Muscle layer of colon (tissue), 2 donors: ENCODE measurements at regions not wholly inside any gene's neighbourhood (a gene's known extent, or its start where the extent isn't known, plus 50 kb on each side); places are given as distances from the start of the nearest gene placed in this dataset.

Experiments
- H3K27ac ChIP-seq: one replicate; pipeline ENCODE4 v1.7.0; 2013; ENCODE audit warnings: low read depth, mild to moderate bottlenecking, low read length, moderate library complexity
- H3K27me3 ChIP-seq, 2 donors: one replicate each; pipeline ENCODE4 v1.7.0; 2013; ENCODE audit warnings: low read length in 2 of 2, mild to moderate bottlenecking in 2 of 2; ENCODE audit not compliant: insufficient read depth in 2 of 2, control insufficient read depth in 1 of 2
- H3K36me3 ChIP-seq: one replicate; pipeline ENCODE4 v1.7.0; 2013; ENCODE audit warnings: mild to moderate bottlenecking, low read length; ENCODE audit not compliant: insufficient read depth
- H3K4me1 ChIP-seq: one replicate; pipeline ENCODE4 v1.7.0; 2013; ENCODE audit warnings: mild to moderate bottlenecking, low read length; ENCODE audit not compliant: insufficient read depth
- H3K4me3 ChIP-seq, 2 donors: one replicate each; pipeline ENCODE4 v1.7.0; 2013; ENCODE audit warnings: low read length in 2 of 2, low read depth in 1 of 2, mild to moderate bottlenecking in 1 of 2, moderate library complexity in 1 of 2
- H3K9ac ChIP-seq: one replicate; pipeline ENCODE4 v1.7.0; 2013; ENCODE audit warnings: low read length
- H3K9me3 ChIP-seq: one replicate; pipeline ENCODE4 v1.7.0; 2013; ENCODE audit warnings: mild to moderate bottlenecking, low read length
- donor health status: abdominal sarcoma.
- donor health status: Adenocarcinoma of cecum.

DNA sequence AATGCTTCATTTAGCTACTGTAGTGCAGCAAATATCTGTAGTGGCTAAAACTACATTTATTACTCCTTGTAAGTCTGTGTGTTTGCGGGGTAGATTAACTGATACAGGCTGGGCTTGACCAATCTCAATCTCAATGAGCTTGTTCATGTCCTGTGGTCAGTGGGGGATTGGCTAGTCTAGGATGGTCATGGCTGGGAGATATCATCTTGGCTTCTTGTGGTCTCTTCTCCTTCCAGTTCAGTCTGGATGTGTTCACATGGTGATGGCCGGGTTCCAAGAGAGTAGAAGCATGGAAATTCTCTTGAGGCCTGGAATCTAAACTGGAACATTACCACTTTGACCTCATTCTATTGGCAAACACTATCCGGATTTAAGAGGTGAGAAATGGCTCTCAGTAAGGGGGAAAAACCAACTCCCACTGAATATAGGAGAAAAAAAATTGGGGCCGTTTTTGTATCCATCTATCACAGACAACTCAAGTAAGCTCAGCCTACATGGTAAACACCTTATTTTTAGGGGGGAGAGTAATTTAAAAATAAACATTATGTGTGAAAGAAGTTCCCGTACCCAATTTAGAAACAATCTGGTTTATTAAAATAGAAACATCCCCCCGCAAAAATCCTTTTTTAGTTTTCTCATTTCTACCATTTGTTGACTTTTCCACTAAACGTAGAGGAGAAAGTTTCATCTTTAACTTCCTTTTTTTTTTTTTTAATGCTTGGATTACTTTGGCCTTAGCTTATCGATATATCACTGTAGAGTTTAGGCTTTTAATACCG, 284.9 kb upstream of the TBC1D5 start:
- Histone ChIP-seq H3K36me3 (no peaks in the 10 kb centered on the region), H3K9ac (no peak overlapping the region), H3K4me1 (no peaks in the 10 kb centered on the region), H3K4me3 (no peak overlapping the region), H3K27me3 (no peaks in the 10 kb centered on the region), H3K27ac (no peak overlapping the region), H3K9me3 (no peaks in the 10 kb centered on the region)

DNA sequence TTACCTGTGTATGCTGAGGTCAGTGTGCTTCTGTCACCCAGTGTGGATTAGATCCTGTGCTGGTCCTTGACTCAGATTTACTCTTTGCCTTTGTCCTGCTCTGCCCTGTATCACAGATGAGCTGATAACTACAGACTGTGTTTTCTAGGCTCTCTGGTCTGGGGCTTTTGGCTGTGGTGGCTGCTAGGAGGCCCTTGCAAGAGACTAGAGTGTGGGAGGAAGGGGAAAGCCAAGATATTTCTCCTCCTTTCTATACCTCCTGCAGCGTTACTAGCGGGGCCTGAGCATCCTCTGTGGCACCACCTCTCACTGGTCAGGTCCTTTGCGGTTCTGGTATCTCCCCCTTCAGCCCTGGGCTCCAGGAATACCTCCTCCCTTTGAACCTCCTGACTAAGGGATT, 282.3 kb upstream of the TBC1D5 start:
- H3K4me1 ChIP-seq = no peaks in the 10 kb centered on the region
- H3K27me3 ChIP-seq = no peaks in the 10 kb centered on the region
- H3K27ac ChIP-seq = no peak overlapping the region

DNA sequence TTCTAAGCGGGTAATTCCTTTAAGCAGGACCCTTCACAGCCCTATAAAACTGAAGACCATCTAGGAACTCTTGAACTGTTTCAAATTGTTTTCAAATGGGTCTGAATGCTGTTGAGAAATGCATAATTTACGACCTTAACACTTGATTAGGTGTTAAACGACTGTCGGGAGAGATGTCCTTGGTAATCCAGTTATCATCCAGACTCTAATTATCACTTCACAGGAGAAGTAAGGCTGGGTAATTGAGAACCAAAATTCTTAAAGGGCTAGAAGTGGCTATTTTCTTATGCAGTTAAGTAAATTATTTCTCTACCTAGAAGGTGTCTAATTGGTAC, 276.7 kb upstream of the TBC1D5 start:
- H3K27ac ChIP-seq = no peak overlapping the region
- no peaks in the 10 kb centered on the region for H3K9me3 ChIP-seq
- no peaks in the 10 kb centered on the region for H3K36me3 ChIP-seq
- no peak overlapping the region for H3K4me3 ChIP-seq
- H3K27me3 ChIP-seq = no peaks in the 10 kb centered on the region
- H3K9ac ChIP-seq = no peak overlapping the region
- no peaks in the 10 kb centered on the region for H3K4me1 ChIP-seq

More for the DNA sequence above, 282.3 kb upstream of the TBC1D5 start:
- Histone ChIP-seq H3K9me3 (no peaks in the 10 kb centered on the region), H3K9ac (no peak overlapping the region), H3K4me3 (no peak overlapping the region), H3K36me3 (no peaks in the 10 kb centered on the region)

DNA sequence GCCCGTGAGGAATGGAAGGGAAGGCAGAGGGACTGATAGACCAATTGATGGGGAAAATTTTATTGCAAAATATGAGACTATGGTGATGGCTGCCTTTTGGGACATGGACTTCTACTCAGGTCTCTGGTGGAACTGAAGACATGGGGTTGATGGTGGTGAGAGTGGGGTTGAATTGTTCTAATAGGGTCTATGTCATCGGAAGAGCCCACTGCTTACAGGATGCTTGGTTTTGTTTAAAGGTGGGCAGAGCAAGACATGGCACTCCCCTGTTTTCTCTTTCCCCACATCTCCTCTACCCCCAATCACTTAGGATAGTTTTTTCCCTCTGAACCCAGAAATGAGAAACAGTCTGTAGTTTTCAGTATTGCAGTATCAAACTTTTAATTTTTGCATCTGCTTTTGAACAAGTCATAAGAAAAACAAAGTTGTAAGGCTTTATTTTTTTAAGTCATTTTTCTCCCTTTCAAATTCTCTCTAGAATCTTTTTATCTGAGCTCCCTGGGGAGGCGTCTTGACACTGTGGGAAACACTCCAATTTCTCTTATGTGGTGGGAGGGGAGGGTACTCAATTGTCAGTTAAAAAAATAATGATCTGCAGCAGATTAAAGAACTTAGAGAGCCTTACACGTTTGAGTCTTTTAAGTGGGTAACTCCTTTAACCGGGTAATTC, 276.2 kb upstream of the TBC1D5 start:
- H3K27ac ChIP-seq = no peak overlapping the region
- no peaks in the 10 kb centered on the region for H3K36me3 ChIP-seq
- H3K9me3 ChIP-seq = no peaks in the 10 kb centered on the region
- H3K4me1 ChIP-seq = no peaks in the 10 kb centered on the region
- no peak overlapping the region for H3K9ac ChIP-seq
- H3K4me3 ChIP-seq = no peak overlapping the region
- no peaks in the 10 kb centered on the region for H3K27me3 ChIP-seq

DNA sequence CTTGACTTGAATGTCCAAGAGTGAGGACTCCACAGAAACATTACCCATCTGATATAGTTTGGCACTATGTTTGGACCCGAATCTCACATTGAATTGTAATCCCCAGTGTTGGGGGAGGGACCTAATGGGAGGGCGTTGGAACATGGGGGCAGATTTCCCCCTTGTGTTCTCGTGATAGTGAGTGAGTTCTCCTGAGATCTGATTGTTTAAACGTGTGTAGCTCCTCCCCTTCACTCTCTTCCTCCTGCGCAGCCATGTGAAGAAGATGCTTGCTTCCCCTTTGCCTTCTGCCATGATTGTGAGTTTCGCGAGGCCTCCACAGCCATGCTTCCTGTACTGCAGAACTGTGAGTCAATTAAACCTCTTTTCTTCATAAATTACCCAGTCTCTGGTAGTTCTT, 273.9 kb upstream of the TBC1D5 start:
- H3K4me1 ChIP-seq = no peaks in the 10 kb centered on the region
- H3K9me3 ChIP-seq = no peaks in the 10 kb centered on the region
- no peaks in the 10 kb centered on the region for H3K36me3 ChIP-seq
- no peaks in the 10 kb centered on the region for H3K27me3 ChIP-seq
- no peak overlapping the region for H3K9ac ChIP-seq
- no peak overlapping the region for H3K27ac ChIP-seq
- no peak overlapping the region for H3K4me3 ChIP-seq

DNA sequence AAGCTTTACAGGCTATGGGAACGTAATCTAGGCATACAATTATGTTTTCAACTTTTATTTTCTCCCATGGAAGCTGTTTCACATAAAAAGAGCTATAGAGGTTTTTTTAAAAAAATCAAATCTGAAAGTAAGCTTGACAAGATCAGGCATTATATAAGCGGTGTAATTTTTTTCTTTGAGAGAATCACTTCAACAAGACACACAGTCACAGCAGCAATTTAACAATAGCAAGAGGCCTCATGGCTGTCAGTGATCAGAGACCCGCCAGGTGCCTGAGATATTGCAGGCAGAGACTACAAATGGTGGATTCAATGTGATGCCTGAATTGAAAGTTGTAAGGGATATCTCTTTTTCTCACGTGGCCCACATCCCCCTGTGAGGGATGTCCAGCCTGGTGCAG, 270.5 kb upstream of the TBC1D5 start:
- Histone ChIP-seq H3K36me3 (no peaks in the 10 kb centered on the region), H3K4me1 (no peaks in the 10 kb centered on the region), H3K9ac (no peak overlapping the region), H3K4me3 (no peak overlapping the region), H3K9me3 (no peaks in the 10 kb centered on the region), H3K27ac (no peak overlapping the region), H3K27me3 (no peaks in the 10 kb centered on the region)

DNA sequence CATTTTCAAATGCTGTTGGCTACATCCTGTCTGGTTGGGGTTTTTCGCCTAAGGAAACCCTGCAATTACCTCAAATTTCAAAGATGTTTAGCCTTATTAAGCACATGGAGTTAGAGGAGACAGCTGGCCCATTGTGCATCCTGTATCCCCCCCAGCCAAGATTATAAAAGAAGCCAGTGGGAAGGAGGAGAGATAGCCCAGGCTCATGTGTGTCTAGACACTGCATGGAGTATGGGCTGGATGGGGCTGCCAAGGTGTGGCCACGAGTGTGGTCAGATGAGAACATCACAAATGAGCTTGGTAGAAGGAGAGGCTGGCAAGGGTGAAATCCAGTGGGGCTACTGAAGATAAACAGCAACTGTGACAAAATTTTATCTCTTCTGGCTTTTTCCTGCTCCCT, 270.0 kb upstream of the TBC1D5 start:
- no peak overlapping the region for H3K27ac ChIP-seq
- no peak overlapping the region for H3K9ac ChIP-seq

DNA sequence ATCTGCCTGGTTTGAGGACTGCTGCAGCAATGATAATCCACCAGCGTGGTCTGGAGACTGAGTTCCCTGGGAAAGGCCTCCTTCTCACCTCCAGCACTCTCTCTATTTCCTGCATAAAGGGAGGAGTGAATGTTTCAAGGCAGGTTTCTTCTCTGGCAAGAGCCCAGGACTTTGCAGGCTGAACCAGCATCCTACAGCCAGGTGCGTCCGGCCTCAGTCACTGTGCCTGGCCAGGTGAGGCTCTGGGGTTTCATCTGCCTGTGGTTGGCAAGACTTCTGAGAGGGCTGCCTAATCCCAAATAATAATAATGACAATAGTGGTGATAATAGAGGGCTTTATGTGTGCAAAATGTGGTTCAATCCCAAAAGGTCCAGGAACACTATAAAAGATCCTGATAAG, 269.0 kb upstream of the TBC1D5 start:
- no peak overlapping the region for H3K27ac ChIP-seq
- no peaks in the 10 kb centered on the region for H3K36me3 ChIP-seq
- no peak overlapping the region for H3K9ac ChIP-seq
- H3K4me1 ChIP-seq = no peaks in the 10 kb centered on the region
- H3K9me3 ChIP-seq = no peaks in the 10 kb centered on the region
- H3K4me3 ChIP-seq = no peak overlapping the region
- no peaks in the 10 kb centered on the region for H3K27me3 ChIP-seq

More for the DNA sequence above, 270.0 kb upstream of the TBC1D5 start:
- H3K27me3 ChIP-seq = no peaks in the 10 kb centered on the region
- no peaks in the 10 kb centered on the region for H3K36me3 ChIP-seq
- no peaks in the 10 kb centered on the region for H3K4me1 ChIP-seq
- H3K9me3 ChIP-seq = no peaks in the 10 kb centered on the region
- no peak overlapping the region for H3K4me3 ChIP-seq

DNA sequence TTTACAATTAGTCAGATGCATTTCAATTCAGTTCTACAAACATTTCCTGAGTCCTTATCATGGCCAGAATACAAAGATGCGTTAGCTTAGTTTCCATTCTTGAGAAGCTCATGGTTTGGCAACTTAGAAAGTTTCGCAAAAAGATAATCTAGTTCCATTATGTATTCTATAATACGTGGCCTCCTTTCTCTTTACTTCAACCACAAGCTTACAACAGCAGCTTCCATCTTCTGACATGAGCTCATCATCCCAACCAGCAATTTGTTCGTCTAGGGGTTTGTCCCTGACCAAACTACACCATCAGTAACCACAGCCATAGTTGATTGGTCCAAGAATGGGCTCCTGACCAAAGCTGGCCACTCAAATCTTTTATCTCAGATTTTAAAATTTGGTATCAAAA, 267.6 kb upstream of the TBC1D5 start:
- no peaks in the 10 kb centered on the region for H3K9me3 ChIP-seq

DNA sequence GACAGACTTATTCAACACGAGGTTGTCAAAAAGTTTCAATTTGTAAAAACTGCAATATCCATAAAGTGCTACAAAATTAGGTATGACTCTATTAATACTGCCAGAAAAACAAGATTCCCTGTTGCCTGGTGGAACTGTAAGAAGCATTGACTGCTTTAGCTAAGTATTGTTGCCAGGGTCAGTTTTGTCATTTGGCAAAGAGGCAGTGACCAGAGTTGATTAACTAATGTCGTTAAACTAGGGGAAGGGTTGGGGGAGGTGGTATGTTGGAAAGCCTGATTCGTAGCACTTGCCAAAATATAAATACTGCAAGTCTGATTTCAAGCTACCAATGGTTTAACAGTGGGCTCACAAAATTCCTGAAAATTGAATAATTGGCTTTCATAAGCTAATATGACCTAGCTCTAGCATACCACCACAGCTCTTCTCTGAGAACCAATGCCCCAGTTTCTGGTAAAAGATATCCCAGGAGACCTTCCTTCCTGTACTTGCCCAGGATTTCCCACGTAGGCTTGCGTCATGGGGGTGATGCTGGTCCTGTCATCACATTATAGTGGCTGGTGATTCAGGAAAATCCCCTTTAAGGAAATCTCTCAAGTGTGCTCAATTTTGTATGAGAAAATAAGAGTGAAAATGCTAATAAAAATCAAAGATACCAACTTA, 266.4 kb upstream of the TBC1D5 start:
- Histone ChIP-seq H3K4me1 (no peaks in the 10 kb centered on the region), H3K9me3 (no peaks in the 10 kb centered on the region), H3K27me3 (no peaks in the 10 kb centered on the region), H3K9ac (no peak overlapping the region), H3K27ac (no peak overlapping the region), H3K36me3 (no peaks in the 10 kb centered on the region), H3K4me3 (no peak overlapping the region)

More for the DNA sequence above, 267.6 kb upstream of the TBC1D5 start:
- Histone ChIP-seq H3K27ac (no peak overlapping the region), H3K4me1 (no peaks in the 10 kb centered on the region), H3K27me3 (no peaks in the 10 kb centered on the region), H3K36me3 (no peaks in the 10 kb centered on the region), H3K9ac (no peak overlapping the region), H3K4me3 (no peak overlapping the region)

DNA sequence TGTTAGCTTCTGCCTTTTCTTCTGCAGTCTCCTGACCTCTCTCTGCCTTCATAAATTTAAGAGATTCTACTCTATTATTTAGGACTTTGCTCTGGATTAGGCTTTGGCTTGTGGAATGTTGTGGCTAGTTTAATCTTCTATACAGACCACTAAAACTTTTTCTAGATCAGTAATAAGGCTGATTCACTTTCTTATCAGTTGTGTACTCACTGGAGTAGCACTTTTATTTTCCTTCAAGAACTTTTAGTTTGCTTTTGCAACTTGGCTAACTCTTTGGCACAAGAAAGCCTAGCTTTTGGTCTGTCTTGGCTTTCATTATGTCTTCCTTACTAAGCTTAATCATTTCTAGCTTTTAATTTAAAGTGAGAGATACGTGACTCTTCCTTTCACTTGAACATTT, 265.5 kb upstream of the TBC1D5 start:
- Histone ChIP-seq H3K36me3 (no peaks in the 10 kb centered on the region), H3K9me3 (no peaks in the 10 kb centered on the region), H3K4me3 (no peak overlapping the region), H3K27ac (no peak overlapping the region), H3K27me3 (no peaks in the 10 kb centered on the region), H3K9ac (no peak overlapping the region), H3K4me1 (no peaks in the 10 kb centered on the region)
